ENCODE measurements at regions not wholly inside any gene's neighbourhood (a gene's known extent, or its start where the extent isn't known, plus 50 kb on each side); places are given as distances from the start of the nearest gene placed in this dataset.

DNA sequence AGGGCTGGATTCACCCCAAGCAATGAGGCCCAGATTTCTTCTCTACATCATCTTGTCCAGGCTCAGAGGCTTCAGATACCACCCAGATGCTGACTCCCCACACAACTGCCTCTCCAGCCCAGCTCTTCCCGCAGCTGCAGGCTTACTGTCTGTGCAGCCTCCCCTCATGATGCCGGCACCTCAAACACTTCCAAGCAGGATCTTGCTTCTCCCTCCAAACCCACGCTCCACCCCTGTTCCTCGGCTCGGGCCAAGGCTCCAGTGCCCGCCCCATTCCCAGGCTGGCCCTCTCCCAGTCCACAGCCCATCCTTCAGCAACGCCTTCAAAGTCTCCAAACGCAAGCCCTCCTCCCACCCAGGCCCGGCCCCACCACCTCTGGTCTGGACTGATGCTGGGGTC lies 159.2 kb upstream of the LINGO1 start:
- TF ChIP-seq, protein P1, sequence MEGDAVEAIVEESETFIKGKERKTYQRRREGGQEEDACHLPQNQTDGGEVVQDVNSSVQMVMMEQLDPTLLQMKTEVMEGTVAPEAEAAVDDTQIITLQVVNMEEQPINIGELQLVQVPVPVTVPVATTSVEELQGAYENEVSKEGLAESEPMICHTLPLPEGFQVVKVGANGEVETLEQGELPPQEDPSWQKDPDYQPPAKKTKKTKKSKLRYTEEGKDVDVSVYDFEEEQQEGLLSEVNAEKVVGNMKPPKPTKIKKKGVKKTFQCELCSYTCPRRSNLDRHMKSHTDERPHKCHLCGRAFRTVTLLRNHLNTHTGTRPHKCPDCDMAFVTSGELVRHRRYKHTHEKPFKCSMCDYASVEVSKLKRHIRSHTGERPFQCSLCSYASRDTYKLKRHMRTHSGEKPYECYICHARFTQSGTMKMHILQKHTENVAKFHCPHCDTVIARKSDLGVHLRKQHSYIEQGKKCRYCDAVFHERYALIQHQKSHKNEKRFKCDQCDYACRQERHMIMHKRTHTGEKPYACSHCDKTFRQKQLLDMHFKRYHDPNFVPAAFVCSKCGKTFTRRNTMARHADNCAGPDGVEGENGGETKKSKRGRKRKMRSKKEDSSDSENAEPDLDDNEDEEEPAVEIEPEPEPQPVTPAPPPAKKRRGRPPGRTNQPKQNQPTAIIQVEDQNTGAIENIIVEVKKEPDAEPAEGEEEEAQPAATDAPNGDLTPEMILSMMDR (IDR thresholded peaks at IDR 0.05), result no peak
- no peak for TF ChIP-seq POLR2A (IDR thresholded peaks at IDR 0.05)

Measured in heart left ventricle (tissue), 13 donors.